HepG2 (cell line): ENCODE measurements at regions not wholly inside any gene's neighbourhood (a gene's known extent, or its start where the extent isn't known, plus 50 kb on each side); places are given as distances from the start of the nearest gene placed in this dataset.

Experiments used
- ATAC-seq: fragments of 200-7000 bp; cut with Tn5 transposase; 3 replicates; pipeline ENCODE4 v1.9.1; 2020; ENCODE audit warnings: mild to moderate bottlenecking, moderate library complexity
- BruUV-seq: library from RNA; stranded (reverse); fragments of 400-500 nt; replicated peaks from 2 replicates; lab custom pipeline; 2021; lab: Mats Ljungman, UMichigan
- CTCF ChIA-PET: fragments of 300-600 bp; formaldehyde crosslinking; extraction: SDS; loops from one replicate; lab custom pipeline; 2021; ENCODE audit warnings: low total read pairs, inconsistent platforms, low intra/inter-chr PET ratio; lab: Yijun Ruan, JAX
- POLR2A ChIA-PET: fragments of 350-600 bp; sonication (Branson Sonifier 250); formaldehyde crosslinking; loops from one replicate; lab custom pipeline; 2020; ENCODE audit warnings: antibody characterized with exemption, inconsistent platforms; lab: Yijun Ruan, JAX
- DNase-seq: peaks from one replicate; pipeline ENCODE4 v3.0.0-alpha.2; 2015; ENCODE audit warnings: low spot score
- FAIRE-seq: peaks from 3 replicates; lab custom pipeline; 2011; peaks lifted over from hg19 to GRCh38; lab: Jason Lieb, UNC
- H2AFZ ChIP-seq: one replicate; pipeline ENCODE4 v1.6.1; 2011; ENCODE audit warnings: low read length, inconsistent platforms
- H3K27ac ChIP-seq: fragments of 300-600 bp; 3 replicates; pipeline ENCODE4 v1.8.0; 2011; ENCODE audit warnings: mixed run types, mild to moderate bottlenecking, mixed read lengths, low read length, inconsistent platforms; ENCODE audit not compliant: insufficient read depth; ENCODE audit errors: extremely low read length
- H3K27me3 ChIP-seq, 2 experiments: fragments of 200-600 bp in 1 of 2; 2 replicates in 1 of 2; 3 replicates in 1 of 2; pipeline versions ENCODE4 v1.6.0 to v1.8.0; 2011; ENCODE audit warnings: low read length in 2 of 2, mild to moderate bottlenecking in 2 of 2, moderate library complexity in 2 of 2, inconsistent platforms in 1 of 2; ENCODE audit not compliant: insufficient read depth in 2 of 2, control insufficient read depth in 1 of 2
- H3K36me3 ChIP-seq, 2 experiments: fragments of 200-600 bp in 1 of 2; replicated peaks in 1 of 2; 2 replicates in 1 of 2; 3 replicates in 1 of 2; pipeline versions ENCODE4 v1.5.1 to v1.8.0; 2011; ENCODE audit warnings: low read length in 2 of 2, inconsistent platforms in 1 of 2; ENCODE audit not compliant: insufficient read depth in 2 of 2, control insufficient read depth in 1 of 2
- H3K4me1 ChIP-seq: 2 replicates; pipeline ENCODE4 v1.5.1; 2012; ENCODE audit warnings: low read length, inconsistent platforms; ENCODE audit not compliant: insufficient read depth
- H3K4me2 ChIP-seq: 2 replicates; pipeline ENCODE4 v1.6.0; 2011; ENCODE audit warnings: low read depth, low read length, inconsistent platforms
- H3K4me3 ChIP-seq, 3 experiments: fragments of 200-600 bp in 1 of 3; sonication (generic), shearing (Covaris generic) in 1 of 3; replicated peaks in 1 of 3; 2 replicates each; pipeline ENCODE4 v1.5.1; 2011 to 2016; ENCODE audit warnings: low read length in 3 of 3, inconsistent platforms in 2 of 3, low read depth in 2 of 3, mild to moderate bottlenecking in 2 of 3, control low read depth in 1 of 3, mixed read lengths in 1 of 3; ENCODE audit not compliant: insufficient read depth in 1 of 3
- H3K79me2 ChIP-seq: one replicate; pipeline ENCODE4 v1.6.1; 2011; ENCODE audit warnings: low read length, inconsistent platforms; ENCODE audit not compliant: insufficient read depth
- H3K9ac ChIP-seq: 2 replicates; pipeline ENCODE4 v1.6.0; 2011; ENCODE audit warnings: mild to moderate bottlenecking, low read depth, low read length, inconsistent platforms; ENCODE audit not compliant: insufficient read depth
- H3K9me3 ChIP-seq: 2 replicates; pipeline ENCODE4 v1.5.1; 2012; ENCODE audit warnings: mild to moderate bottlenecking, low read length
- H4K20me1 ChIP-seq: 2 replicates; pipeline ENCODE4 v1.6.0; 2011; ENCODE audit warnings: inconsistent platforms, mild to moderate bottlenecking, low read length, moderate library complexity; ENCODE audit not compliant: insufficient read depth
- ATF4 ChIP-seq, 2 experiments: fragments of 450-650 bp in 1 of 2; sonication (generic) in 1 of 2; formaldehyde crosslinking; IDR thresholded peaks; 2 replicates each; pipeline versions ENCODE4 v1.5.0 to v1.8.0; 2020 to 2022; ENCODE audit warnings: mild to moderate bottlenecking in 1 of 2, missing genetic modification reagents in 1 of 2
- DZIP1 ChIP-seq: sonication (generic); formaldehyde crosslinking; IDR thresholded peaks from 2 replicates; pipeline ENCODE4 v1.5.0; 2020; ENCODE audit warnings: mild to moderate bottlenecking, missing genetic modification reagents
- MBD4 ChIP-seq: IDR thresholded peaks from 2 replicates; pipeline ENCODE4 v1.6.1; 2012; ENCODE audit warnings: low read length, inconsistent platforms, borderline replicate concordance
- RFX5 ChIP-seq: IDR thresholded peaks from 2 replicates; pipeline ENCODE4 v1.6.1; 2011; ENCODE audit warnings: low read depth, low read length, improper control_type of control experiment
- SOX6 ChIP-seq, 2 experiments: fragments of 450-650 bp in 1 of 2; sonication (generic) in 1 of 2; formaldehyde crosslinking in 1 of 2; IDR thresholded peaks; 2 replicates each; pipeline versions ENCODE4 v1.4.0 to v1.6.1; 2017 to 2020; ENCODE audit warnings: antibody characterized with exemption in 1 of 2, mild to moderate bottlenecking in 1 of 2, missing genetic modification reagents in 1 of 2
- ZNF318 ChIP-seq: sonication (generic); formaldehyde crosslinking; IDR thresholded peaks from 2 replicates; pipeline ENCODE4 v1.4.0; 2020; ENCODE audit warnings: mild to moderate bottlenecking, missing genetic modification reagents
- WGBS: methylation state at CpG from one replicate; pipeline ENCODE4 v1.1.6; 2017; ENCODE audit warnings: low lambda C conversion rate; 5-methylcytosine and 5-hydroxymethylcytosine counted together
- in situ Hi-C: cut with HindIII; loops from 2 replicates; pipeline ENCODE4 v1.10.0; 2017; ENCODE audit warnings: low pct_unique_long_range_greater_than_20kb; ENCODE audit not compliant: extremely low pct_ligation_motif_present
- intact Hi-C: fragments of 100-400 bp; cut with micrococcal nuclease; formaldehyde crosslinking; loops from one replicate; pipeline ENCODE4 v1.10.0; 2022; ENCODE audit not compliant: unreplicated experiment

- no peak for TF ChIP-seq DZIP1 (CRISPR knock-in tag)
Measured at GRCh38 chr2:234695981-234696380, 199.1 kb upstream of the ARL4C start (continued).

- intact Hi-C loops: loop anchor here (5.0 kb wide), 2 partner anchors 142 to 148 kb away; no protein-coding TSS in a partner anchor
- POLR2A ChIA-PET: interaction anchor here (0.9 to 8.1 kb wide), 27 partner anchors 8 to 306 kb away, joined by 3 to 484 read pairs (median 5); partner anchors contain the start of gene SH3BP4
- H3K27ac ChIP-seq: peak overlapping the region; percentile 58
- 0 out of 2 replicates have a peak, but pooled peaks have one; percentile 36 for TF ChIP-seq MBD4
- no peak for TF ChIP-seq RFX5
- no peak for TF ChIP-seq SOX6 (IDR thresholded peaks at IDR 0.05)
- TF ChIP-seq SOX6 (CRISPR knock-in tag; IDR thresholded peaks at IDR 0.05): peak; percentile 96
- peak in 1 of 2 experiments; percentile 66; a peak in 2 of 4 replicates for TF ChIP-seq ATF4 (CRISPR knock-in tag; IDR thresholded peaks at IDR 0.05)
- TF ChIP-seq ZNF318 (CRISPR knock-in tag): 0 out of 2 replicates have a peak, but pooled peaks have one; percentile 59
Measured at GRCh38 chr2:234694244-234695013, 197.5 kb upstream of the ARL4C start.

More at GRCh38 chr2:234694244-234695013, 197.5 kb upstream of the ARL4C start:
- Histone ChIP-seq H3K9ac (peak overlapping the region; percentile 15; the same call in 1 of the 2 replicates), H3K79me2 (no peaks in the 10 kb centered on the region), H4K20me1 (no peaks in the 10 kb centered on the region), H3K4me3 (no peak overlapping the region; a peak in 1 of 6 replicates), H3K27me3 (no peaks in the 10 kb centered on the region), H3K4me2 (peak overlapping the region; percentile 45), H2AFZ (no peak overlapping the region), H3K4me1 (peaks cover 64% of the 10 kb centered on the region), H3K36me3 (no peaks in the 10 kb centered on the region), H3K9me3 (peaks cover 31% of the 10 kb centered on the region)
- no TSS peak for BruUV-seq
- CTCF ChIA-PET: no interaction called here
- FAIRE-seq (peak; percentile 30), DNase-seq (peak; percentile 93), ATAC-seq (peak; percentile 55)
- in situ Hi-C loops: no loop called here
- WGBS: 29% methylated on average over 4 of the region's 4 CpGs
